GM12864 (cell line): ENCODE measurements at regions not wholly inside any gene's neighbourhood (a gene's known extent, or its start where the extent isn't known, plus 50 kb on each side); places are given as distances from the start of the nearest gene placed in this dataset.
"Not testable (repeated sequence)": the region's sequence is repeated elsewhere in the genome, so short reads cannot be mapped to it uniquely, and the experiment has no call there.

Source experiments
- DNase-seq: peaks from one replicate; pipeline ENCODE4 v3.0.0-alpha.2; 2011; ENCODE audit warnings: low read depth
- H3K4me3 ChIP-seq: 2 replicates; pipeline ENCODE4 v1.5.1; 2011; ENCODE audit warnings: mild to moderate bottlenecking, low read depth, low read length, control low read depth
- CTCF ChIP-seq: IDR thresholded peaks from 2 replicates; pipeline ENCODE4 v1.5.1; 2011; ENCODE audit warnings: low read depth, mild to moderate bottlenecking, moderate library complexity, low read length, control low read depth, inconsistent platforms; ENCODE audit errors: missing control alignments

GRCh38 chr12:115870021-115870420 is 407.5 kb downstream of the MED13L start:
- no peak for DNase-seq
- H3K4me3 ChIP-seq: no peak overlapping the region
- no peak for TF ChIP-seq CTCF

- DNase-seq: no peak
- no peak overlapping the region for H3K4me3 ChIP-seq
- no peak for TF ChIP-seq CTCF
Measured at GRCh38 chr12:115869604-115870003, 407.9 kb downstream of the MED13L start.

- no peak for TF ChIP-seq CTCF
- DNase-seq: no peak
- H3K4me3 ChIP-seq: no peak overlapping the region
Measured at GRCh38 chr12:115868624-115869023, 408.9 kb downstream of the MED13L start.

GRCh38 chr12:115867854-115868253 is 409.6 kb downstream of the MED13L start:
- H3K4me3 ChIP-seq: no peak overlapping the region
- DNase-seq: no peak
- no peak for TF ChIP-seq CTCF

- no peak for DNase-seq
- no peak for TF ChIP-seq CTCF
- no peak overlapping the region for H3K4me3 ChIP-seq
Measured at GRCh38 chr12:115866909-115867525, 410.5 kb downstream of the MED13L start.

- H3K4me3 ChIP-seq, DNase-seq: not testable (repeated sequence)
Measured at GRCh38 chr12:115866281-115866680, 411.2 kb downstream of the MED13L start.

- no peak overlapping the region for H3K4me3 ChIP-seq
- no peak for DNase-seq
- no peak for TF ChIP-seq CTCF
Measured at GRCh38 chr12:115864396-115864795, 413.1 kb downstream of the MED13L start.
